ENCODE measurements at regions not wholly inside any gene's neighbourhood (a gene's known extent, or its start where the extent isn't known, plus 50 kb on each side); places are given as distances from the start of the nearest gene placed in this dataset.

DNA sequence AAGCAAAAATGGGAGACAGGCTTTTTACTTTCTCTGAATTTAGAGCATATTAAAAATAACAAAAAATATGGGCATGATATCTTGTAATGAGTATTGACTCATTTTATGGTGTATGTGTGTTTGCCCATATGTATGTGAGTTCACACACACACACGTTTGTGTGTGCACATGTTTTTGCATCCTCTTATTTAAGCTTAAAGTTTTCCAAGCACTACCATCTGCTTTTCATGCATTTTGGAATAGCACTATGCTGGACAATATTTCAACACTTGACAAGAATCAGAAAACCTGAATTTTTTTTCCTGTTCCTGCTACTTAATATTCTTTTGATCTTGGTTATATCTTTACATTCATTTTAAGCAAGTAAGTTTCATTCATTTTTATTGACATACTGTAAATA, 872.7 kb downstream of the OTOL1 start:
- no peak for TF ChIP-seq POLR2A (IDR thresholded peaks at IDR 0.05)
- no peak for TF ChIP-seq EP300 (IDR thresholded peaks at IDR 0.05)
- no peak for TF ChIP-seq CTCF (IDR thresholded peaks at IDR 0.05)
- no peak for TF ChIP-seq POLR2AphosphoS5 (IDR thresholded peaks at IDR 0.05)
- no peak for ATAC-seq (ENCODE audit: low FRiP score in 2 of 2)
- WGBS, 2 donors, result 42 to 57% methylated on average over 1 of the region's 1 CpG
- H3K27me3 ChIP-seq, result no peaks in the 10 kb centered on the region
- no peaks in the 10 kb centered on the region for H3K9me3 ChIP-seq
- no peaks in the 10 kb centered on the region for H3K4me1 ChIP-seq
- H3K36me3 ChIP-seq, result no peaks in the 10 kb centered on the region
- no peak overlapping the region for H3K4me3 ChIP-seq
- no peak overlapping the region for H3K27ac ChIP-seq
- DNase-seq, result no peak

DNA sequence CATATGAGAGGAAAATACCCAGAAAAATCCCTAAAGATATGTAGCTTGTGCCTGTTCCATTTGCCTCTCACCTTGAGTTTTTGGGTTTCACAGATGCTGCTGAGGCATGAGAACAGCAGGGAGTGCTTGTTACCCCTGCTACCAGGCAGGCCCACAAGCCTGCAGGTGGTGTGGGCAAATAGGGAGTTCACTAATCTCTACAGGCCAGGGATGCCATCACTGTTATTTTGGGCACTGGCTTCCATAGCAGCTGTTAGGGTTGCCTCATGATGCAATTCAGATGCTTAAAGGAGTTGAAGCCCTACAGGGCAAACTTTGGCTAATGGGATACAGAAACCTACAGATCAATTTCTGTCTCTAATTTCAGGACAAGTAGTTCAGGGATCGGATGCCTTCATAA, 873.5 kb downstream of the OTOL1 start:
- WGBS, 2 donors, result 92 to 94% methylated on average over 1 of the region's 1 CpG
- Histone ChIP-seq H3K4me3 (no peak overlapping the region), H3K4me1 (no peaks in the 10 kb centered on the region), H3K36me3 (no peaks in the 10 kb centered on the region), H3K9me3 (no peaks in the 10 kb centered on the region), H3K27ac (no peak overlapping the region), H3K27me3 (no peaks in the 10 kb centered on the region)
- TF ChIP-seq POLR2A (IDR thresholded peaks at IDR 0.05) (no peak), CTCF (IDR thresholded peaks at IDR 0.05) (no peak), EP300 (IDR thresholded peaks at IDR 0.05) (no peak), POLR2AphosphoS5 (IDR thresholded peaks at IDR 0.05) (no peak)
- ATAC-seq (ENCODE audit: low FRiP score in 2 of 2) (no peak), DNase-seq (no peak)

- Histone ChIP-seq H3K27ac (no peak overlapping the region), H3K27me3 (no peaks in the 10 kb centered on the region), H3K4me3 (no peak overlapping the region), H3K9me3 (no peaks in the 10 kb centered on the region), H3K4me1 (no peaks in the 10 kb centered on the region), H3K36me3 (no peaks in the 10 kb centered on the region)
- no peak for TF ChIP-seq CTCF (IDR thresholded peaks at IDR 0.05)
- no peak for TF ChIP-seq POLR2AphosphoS5 (IDR thresholded peaks at IDR 0.05)
- no peak for TF ChIP-seq EP300 (IDR thresholded peaks at IDR 0.05)
- TF ChIP-seq POLR2A (IDR thresholded peaks at IDR 0.05), result no peak
- WGBS, 2 donors, result 65 to 88% methylated on average over 1 of the region's 1 CpG
- ATAC-seq (ENCODE audit: low FRiP score in 2 of 2), result no peak
- DNase-seq, result no peak
These were observed 880.2 kb downstream of the OTOL1 start for GRCh38 chr3:162376761-162377160.

GRCh38 chr3:162377608-162378007, 881.0 kb downstream of the OTOL1 start:
- H3K36me3 ChIP-seq, result no peaks in the 10 kb centered on the region
- no peak for DNase-seq
- H3K9me3 ChIP-seq, result no peaks in the 10 kb centered on the region
- no peak for TF ChIP-seq EP300 (IDR thresholded peaks at IDR 0.05)
- TF ChIP-seq POLR2AphosphoS5 (IDR thresholded peaks at IDR 0.05), result no peak
- TF ChIP-seq CTCF (IDR thresholded peaks at IDR 0.05), result no peak
- H3K27me3 ChIP-seq, result no peaks in the 10 kb centered on the region
- WGBS, 2 donors, result 84 to 85% methylated on average over 5 of the region's 5 CpGs
- ATAC-seq (ENCODE audit: low FRiP score in 2 of 2), result no peak
- no peak overlapping the region for H3K27ac ChIP-seq
- H3K4me1 ChIP-seq, result no peaks in the 10 kb centered on the region
- H3K4me3 ChIP-seq, result no peak overlapping the region

DNA sequence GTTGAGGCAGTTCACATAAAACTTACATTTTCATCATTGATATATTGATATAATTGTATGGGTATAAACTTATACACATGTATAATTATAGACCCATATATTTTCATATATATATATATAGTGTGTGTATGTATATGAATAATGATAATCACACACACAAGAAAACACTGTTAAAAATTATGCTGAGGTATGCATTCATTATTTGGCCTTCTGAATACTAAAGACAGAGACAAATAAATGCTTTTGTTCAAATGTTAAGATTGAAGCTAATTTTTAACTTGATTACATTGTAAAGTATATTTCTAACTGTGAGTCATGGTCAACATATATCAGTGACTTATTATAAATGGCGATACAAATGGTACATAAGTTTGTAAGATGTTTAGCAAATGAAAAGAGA, 888.8 kb downstream of the OTOL1 start:
- WGBS, 2 donors, result 81 to 90% methylated on average over 1 of the region's 1 CpG

More for the DNA sequence above, 888.8 kb downstream of the OTOL1 start:
- H3K4me1 ChIP-seq, result no peaks in the 10 kb centered on the region
- no peaks in the 10 kb centered on the region for H3K9me3 ChIP-seq
- DNase-seq, result no peak
- H3K27me3 ChIP-seq, result no peaks in the 10 kb centered on the region
- no peak overlapping the region for H3K27ac ChIP-seq
- no peak for ATAC-seq (ENCODE audit: low FRiP score in 2 of 2)
- no peak for TF ChIP-seq EP300 (IDR thresholded peaks at IDR 0.05)
- TF ChIP-seq POLR2A (IDR thresholded peaks at IDR 0.05), result no peak
- TF ChIP-seq POLR2AphosphoS5 (IDR thresholded peaks at IDR 0.05), result no peak
- TF ChIP-seq CTCF (IDR thresholded peaks at IDR 0.05), result no peak
- no peaks in the 10 kb centered on the region for H3K36me3 ChIP-seq
- no peak overlapping the region for H3K4me3 ChIP-seq

All from upper lobe of left lung (tissue), 6 donors.